Mammary epithelial cell (primary cell): ENCODE measurements at regions not wholly inside any gene's neighbourhood (a gene's known extent, or its start where the extent isn't known, plus 50 kb on each side); places are given as distances from the start of the nearest gene placed in this dataset.

Experiments
- CTCF ChIP-seq, 2 donors: IDR thresholded peaks in 1 of 2; conservative IDR thresholded peaks in 1 of 2; 2 replicates each; pipeline ENCODE4 v1.5.1; 2011 to 2012; ENCODE audit warnings: inconsistent platforms in 2 of 2, low read length in 2 of 2, mild to moderate bottlenecking in 2 of 2, control low read depth in 1 of 2, low read depth in 1 of 2; ENCODE audit not compliant: insufficient read depth in 1 of 2; ENCODE audit errors: extremely low read depth in 1 of 2
- EZH2 ChIP-seq: IDR thresholded peaks from 2 replicates; pipeline ENCODE4 v1.6.1; 2012; ENCODE audit warnings: low read length, inconsistent platforms, borderline replicate concordance

DNA sequence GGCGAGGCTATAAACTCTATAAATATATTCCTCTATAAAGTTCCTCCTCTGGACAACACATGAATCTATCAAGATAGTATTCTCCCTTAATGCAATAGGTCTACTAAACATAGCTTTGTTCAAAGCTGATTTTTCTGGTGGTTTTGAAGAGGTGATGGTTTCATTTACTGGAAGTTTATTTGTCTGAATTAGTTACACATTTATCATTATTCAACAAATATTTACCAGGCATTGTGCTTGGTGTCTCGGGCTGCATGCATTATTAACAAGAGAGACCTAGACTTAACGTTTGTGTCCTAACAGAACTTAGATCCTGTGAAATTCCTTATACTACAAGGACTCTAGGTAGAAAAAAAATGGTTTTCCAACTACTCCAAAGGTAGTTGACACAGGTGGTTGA lies 511.4 kb upstream of the B3GALT2 start:
- no peak for TF ChIP-seq CTCF (conservative IDR thresholded peaks at IDR 0.05 in 1 of 2, IDR thresholded peaks at IDR 0.05 in 1 of 2; ENCODE audit: extremely low read depth in 1 of 2, insufficient read depth in 1 of 2, low read depth in 1 of 2, low read length in 2 of 2)
- TF ChIP-seq EZH2: no peak
